DMS53 (cell line): ENCODE measurements at regions not wholly inside any gene's neighbourhood (a gene's known extent, or its start where the extent isn't known, plus 50 kb on each side); places are given as distances from the start of the nearest gene placed in this dataset.

ENCODE experiments used
- DNase-seq: peaks from one replicate; lab custom pipeline; 2025; lab: John Stamatoyannopoulos, UW

GRCh38 chr5:163360656-163361055 lies 76.7 kb upstream of the CCNG1 start:
- no peak for DNase-seq

GRCh38 chr5:163361450-163361849 lies 75.9 kb upstream of the CCNG1 start:
- DNase-seq: no peak

- DNase-seq: peak; percentile 6
These were observed 74.5 kb upstream of the CCNG1 start for GRCh38 chr5:163362840-163363371.

- no peak for DNase-seq
These were observed 74.0 kb upstream of the CCNG1 start for GRCh38 chr5:163363389-163363788.

GRCh38 chr5:163366757-163367156 lies 70.6 kb upstream of the CCNG1 start:
- no peak for DNase-seq

- no peak for DNase-seq
These were observed 67.5 kb upstream of the CCNG1 start for GRCh38 chr5:163369776-163370385.

GRCh38 chr5:163373436-163374084 lies 63.8 kb upstream of the CCNG1 start:
- DNase-seq: peak; percentile 18

- no peak for DNase-seq
These were observed 59.4 kb upstream of the CCNG1 start for GRCh38 chr5:163377982-163378381.

- DNase-seq: peak; percentile 83
These were observed 57.9 kb upstream of the CCNG1 start for GRCh38 chr5:163379298-163380155.

GRCh38 chr5:163381832-163382231 lies 55.6 kb upstream of the CCNG1 start:
- DNase-seq: no peak

- DNase-seq: no peak
These were observed 53.6 kb upstream of the CCNG1 start for GRCh38 chr5:163383754-163384153.

GRCh38 chr5:163384669-163385068 lies 52.7 kb upstream of the CCNG1 start:
- DNase-seq: no peak

- DNase-seq: no peak
These were observed 52.1 kb upstream of the CCNG1 start for GRCh38 chr5:163385271-163385670.

GRCh38 chr5:163385824-163386223 lies 51.6 kb upstream of the CCNG1 start:
- DNase-seq: no peak

- no peak for DNase-seq
These were observed 51.0 kb upstream of the CCNG1 start for GRCh38 chr5:163386352-163386751.

GRCh38 chr5:163387589-163388343 lies 49.6 kb upstream of the CCNG1 start:
- no peak for DNase-seq
